KMS-11 (cell line): ENCODE measurements at regions not wholly inside any gene's neighbourhood (a gene's known extent, or its start where the extent isn't known, plus 50 kb on each side); places are given as distances from the start of the nearest gene placed in this dataset.
"Not testable (repeated sequence)": the region's sequence is repeated elsewhere in the genome, so short reads cannot be mapped to it uniquely, and the experiment has no call there.

Source experiments
- H2AFZ ChIP-seq: fragments of 200-600 bp; sonication (generic); 2 replicates; pipeline ENCODE4 v1.6.1; 2016; ENCODE audit warnings: antibody characterized with exemption, mixed run types, low read depth
- H3K27ac ChIP-seq: fragments of 200-600 bp; sonication (generic); 2 replicates; pipeline ENCODE4 v1.6.1; 2016; ENCODE audit warnings: mild to moderate bottlenecking, mixed run types
- H3K27me3 ChIP-seq: fragments of 200-600 bp; sonication (generic); 2 replicates; pipeline ENCODE4 v1.6.1; 2017; ENCODE audit warnings: mild to moderate bottlenecking, low read depth, mixed run types, moderate library complexity; ENCODE audit not compliant: insufficient read depth
- H3K36me3 ChIP-seq: fragments of 200-600 bp; sonication (generic); 2 replicates; pipeline ENCODE4 v1.6.1; 2017; ENCODE audit warnings: mild to moderate bottlenecking, mixed run types; ENCODE audit not compliant: insufficient read depth
- H3K4me1 ChIP-seq: fragments of 200-600 bp; sonication (generic); 2 replicates; pipeline ENCODE4 v1.6.1; 2016; ENCODE audit warnings: mild to moderate bottlenecking, low read depth, mixed run types; ENCODE audit not compliant: poor library complexity, severe bottlenecking
- H3K4me2 ChIP-seq: fragments of 200-600 bp; sonication (generic); 2 replicates; pipeline ENCODE4 v1.7.0; 2016; ENCODE audit warnings: mild to moderate bottlenecking, mixed run types
- H3K4me3 ChIP-seq: fragments of 200-600 bp; sonication (generic); IDR thresholded peaks from 2 replicates; pipeline ENCODE4 v1.6.1; 2017; ENCODE audit warnings: low read depth, low read length, mixed read lengths; ENCODE audit not compliant: insufficient read depth
- H3K79me2 ChIP-seq: fragments of 200-600 bp; sonication (generic); 2 replicates; pipeline ENCODE4 v1.6.1; 2016; ENCODE audit warnings: low read depth, mixed run types; ENCODE audit not compliant: insufficient read depth
- H3K9ac ChIP-seq: fragments of 200-600 bp; sonication (generic); 2 replicates; pipeline ENCODE4 v1.6.1; 2016; ENCODE audit warnings: mild to moderate bottlenecking, mixed run types
- H4K20me1 ChIP-seq: fragments of 200-600 bp; sonication (generic); 2 replicates; pipeline ENCODE4 v1.6.1; 2016; ENCODE audit warnings: mild to moderate bottlenecking, mixed run types; ENCODE audit not compliant: insufficient read depth
- TF ChIP-seq, protein P1 (sequence below): fragments of 200-600 bp; sonication (generic); conservative IDR thresholded peaks from 2 replicates; pipeline ENCODE4 v1.6.1; 2017; ENCODE audit warnings: low read depth, mild to moderate bottlenecking, antibody characterized with exemption, low read length, moderate library complexity, mixed read lengths

DNA sequence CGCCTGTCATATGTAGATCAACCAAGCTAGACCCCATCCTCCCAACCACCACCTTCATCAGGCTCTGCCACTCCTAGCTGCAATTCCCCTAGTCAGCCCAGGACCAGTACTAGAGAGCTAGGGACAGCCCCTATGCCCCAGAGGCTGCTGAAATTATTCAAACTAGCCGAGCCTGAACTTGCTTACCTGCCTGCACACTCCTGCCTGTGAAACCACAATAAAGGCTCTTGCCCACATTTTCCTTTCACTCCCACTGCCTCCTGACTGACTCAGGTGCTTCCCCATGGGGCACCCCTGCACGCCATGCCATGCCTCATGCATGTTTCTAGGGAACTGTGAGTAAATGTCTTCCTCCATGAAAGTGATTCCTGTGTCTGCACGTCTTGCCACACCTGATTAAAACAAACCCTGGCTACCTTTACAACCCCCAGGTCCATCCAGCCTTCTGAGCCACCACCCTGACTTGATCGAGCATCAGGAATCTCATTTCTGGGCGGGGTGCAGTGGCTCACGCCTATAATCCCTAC is 66.5 kb upstream of the IER3 start:
- Histone ChIP-seq H3K27me3 (no peaks in the 10 kb centered on the region), H3K36me3 (no peaks in the 10 kb centered on the region), H3K4me2 (no peak overlapping the region; the same call in 1 of the 2 replicates), H2AFZ (no peak overlapping the region), H3K9ac (no peak overlapping the region), H3K27ac (no peak overlapping the region), H3K4me1 (peaks cover 14% of the 10 kb centered on the region), H4K20me1 (no peaks in the 10 kb centered on the region), H3K79me2 (no peaks in the 10 kb centered on the region), H3K4me3 (no peak overlapping the region)
- TF ChIP-seq, protein P1, sequence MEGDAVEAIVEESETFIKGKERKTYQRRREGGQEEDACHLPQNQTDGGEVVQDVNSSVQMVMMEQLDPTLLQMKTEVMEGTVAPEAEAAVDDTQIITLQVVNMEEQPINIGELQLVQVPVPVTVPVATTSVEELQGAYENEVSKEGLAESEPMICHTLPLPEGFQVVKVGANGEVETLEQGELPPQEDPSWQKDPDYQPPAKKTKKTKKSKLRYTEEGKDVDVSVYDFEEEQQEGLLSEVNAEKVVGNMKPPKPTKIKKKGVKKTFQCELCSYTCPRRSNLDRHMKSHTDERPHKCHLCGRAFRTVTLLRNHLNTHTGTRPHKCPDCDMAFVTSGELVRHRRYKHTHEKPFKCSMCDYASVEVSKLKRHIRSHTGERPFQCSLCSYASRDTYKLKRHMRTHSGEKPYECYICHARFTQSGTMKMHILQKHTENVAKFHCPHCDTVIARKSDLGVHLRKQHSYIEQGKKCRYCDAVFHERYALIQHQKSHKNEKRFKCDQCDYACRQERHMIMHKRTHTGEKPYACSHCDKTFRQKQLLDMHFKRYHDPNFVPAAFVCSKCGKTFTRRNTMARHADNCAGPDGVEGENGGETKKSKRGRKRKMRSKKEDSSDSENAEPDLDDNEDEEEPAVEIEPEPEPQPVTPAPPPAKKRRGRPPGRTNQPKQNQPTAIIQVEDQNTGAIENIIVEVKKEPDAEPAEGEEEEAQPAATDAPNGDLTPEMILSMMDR = no peak

DNA sequence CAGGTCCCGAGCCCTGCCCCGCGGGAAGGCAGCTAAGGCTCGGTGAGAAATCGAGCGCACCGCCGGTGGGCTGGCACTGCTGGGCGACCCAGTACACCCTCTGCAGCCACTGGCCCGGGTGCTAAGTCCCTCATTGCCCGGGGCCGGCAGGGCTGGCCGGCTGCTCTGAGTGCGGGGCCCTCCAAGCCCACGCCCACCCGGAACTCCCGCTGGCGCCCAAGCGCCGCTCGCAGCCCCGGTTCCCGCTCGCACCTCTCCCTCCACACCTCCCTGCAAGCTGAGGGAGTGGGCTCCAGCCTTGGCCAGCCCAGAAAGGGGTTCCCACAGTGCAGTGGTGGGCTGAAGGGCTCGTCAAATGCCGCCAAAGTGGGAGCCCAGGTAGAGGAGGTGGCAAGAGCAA is 63.2 kb upstream of the IER3 start:
- peaks cover 14% of the 10 kb centered on the region for H3K4me1 ChIP-seq
- not testable (repeated sequence) for H3K9ac ChIP-seq, H3K27me3 ChIP-seq, H3K4me2 ChIP-seq, H3K4me3 ChIP-seq, H4K20me1 ChIP-seq, H3K27ac ChIP-seq, H3K79me2 ChIP-seq, H2AFZ ChIP-seq, H3K36me3 ChIP-seq

DNA sequence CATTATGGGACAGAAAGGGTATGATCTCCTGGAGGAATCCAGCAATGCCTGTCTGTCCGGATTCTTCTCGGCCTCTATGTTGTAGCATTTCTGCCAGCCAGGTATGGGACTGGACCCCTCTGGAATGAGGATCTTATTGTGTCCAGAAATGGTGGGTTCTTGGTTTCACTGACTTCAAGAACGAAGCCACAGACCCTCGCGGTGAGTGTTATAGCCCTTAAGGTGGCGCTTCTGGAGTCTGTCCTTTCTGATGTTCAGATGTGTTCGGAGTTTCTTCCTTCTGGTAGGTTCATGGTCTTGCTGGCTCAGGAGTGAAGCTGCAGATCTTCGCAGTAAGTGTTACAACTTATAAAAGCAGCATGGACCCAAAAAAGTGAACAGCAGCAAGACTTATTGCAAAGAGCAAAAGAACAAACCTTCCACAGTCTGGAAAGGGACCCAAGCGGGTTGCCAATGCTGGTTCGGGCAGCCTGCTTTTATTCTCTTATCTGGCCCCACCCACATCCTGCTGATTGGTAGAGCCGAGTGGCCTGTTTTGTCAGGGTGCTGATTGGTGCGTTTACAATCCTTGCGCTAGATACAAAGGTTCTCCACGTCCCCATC is 62.3 kb upstream of the IER3 start:
- Histone ChIP-seq H3K4me3 (no peak overlapping the region), H4K20me1 (no peaks in the 10 kb centered on the region), H3K27me3 (no peaks in the 10 kb centered on the region), H3K27ac (no peak overlapping the region), H3K79me2 (no peaks in the 10 kb centered on the region), H2AFZ (no peak overlapping the region), H3K4me1 (peaks cover 14% of the 10 kb centered on the region), H3K4me2 (no peak overlapping the region), H3K9ac (no peak overlapping the region), H3K36me3 (no peaks in the 10 kb centered on the region)
- TF ChIP-seq, protein P1 = no peak

DNA sequence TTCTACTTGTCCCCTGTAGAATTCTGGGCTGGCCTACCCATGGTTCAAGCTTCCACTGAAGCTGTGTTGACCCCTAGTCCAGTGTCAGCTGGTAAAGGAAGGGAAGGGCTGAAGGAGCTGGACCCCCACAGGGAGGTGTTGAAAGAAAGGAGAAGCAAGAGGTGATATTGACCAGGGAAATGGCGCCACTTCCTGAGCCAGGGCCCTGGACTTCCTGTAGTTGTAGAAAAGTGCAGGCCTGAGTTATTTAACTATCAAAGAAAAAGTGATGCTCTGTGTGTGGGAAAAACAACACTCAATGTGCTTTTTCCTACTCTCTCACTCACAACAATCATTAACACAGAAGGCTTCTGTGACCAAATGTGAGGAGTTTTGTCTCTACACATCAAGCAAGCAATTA is 60.0 kb upstream of the IER3 start:
- H3K27me3 ChIP-seq = no peaks in the 10 kb centered on the region

DNA sequence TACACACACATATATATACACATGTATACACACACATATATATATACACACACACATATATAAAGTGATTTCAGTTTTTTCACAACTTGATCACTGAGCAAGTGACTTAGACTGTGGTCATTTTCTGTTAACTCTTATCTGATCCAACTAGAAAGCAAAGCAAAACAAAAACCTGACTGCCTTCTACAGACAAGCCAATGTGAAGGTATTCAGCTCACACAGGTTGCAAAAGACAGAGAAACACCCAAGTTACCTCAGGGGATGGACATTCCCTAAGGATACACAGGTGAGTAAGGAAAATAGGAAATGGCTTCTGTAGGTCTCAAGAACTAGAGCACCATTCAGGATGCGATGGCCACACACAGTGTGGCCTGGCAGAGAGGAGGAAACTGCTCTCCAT is 58.4 kb upstream of the IER3 start:
- Histone ChIP-seq H3K4me3 (no peak overlapping the region), H3K36me3 (no peaks in the 10 kb centered on the region), H3K79me2 (no peaks in the 10 kb centered on the region), H2AFZ (no peak overlapping the region), H3K27ac (no peak overlapping the region), H4K20me1 (no peaks in the 10 kb centered on the region), H3K4me2 (no peak overlapping the region), H3K9ac (no peak overlapping the region), H3K27me3 (no peaks in the 10 kb centered on the region), H3K4me1 (no peaks in the 10 kb centered on the region)
- TF ChIP-seq, protein P1 = no peak

More for the DNA sequence above, 60.0 kb upstream of the IER3 start:
- H3K9ac ChIP-seq = no peak overlapping the region
- no peak overlapping the region for H3K27ac ChIP-seq
- H3K4me1 ChIP-seq = no peaks in the 10 kb centered on the region
- H3K4me2 ChIP-seq = no peak overlapping the region
- no peaks in the 10 kb centered on the region for H3K79me2 ChIP-seq
- H3K4me3 ChIP-seq = no peak overlapping the region
- no peaks in the 10 kb centered on the region for H3K36me3 ChIP-seq
- H4K20me1 ChIP-seq = no peaks in the 10 kb centered on the region
- TF ChIP-seq, protein P1 = no peak
- no peak overlapping the region for H2AFZ ChIP-seq
